Caco-2 (cell line): ENCODE measurements at regions not wholly inside any gene's neighbourhood (a gene's known extent, or its start where the extent isn't known, plus 50 kb on each side); places are given as distances from the start of the nearest gene placed in this dataset.

ENCODE experiments used
- BruUV-seq: library from RNA; stranded (reverse); fragments of 400-500 nt; replicated peaks from 2 replicates; lab custom pipeline; 2021; lab: Mats Ljungman, UMichigan
- CTCF ChIA-PET: fragments of 300-600 bp; sonication (Branson Sonifier 250); formaldehyde crosslinking; loops from one replicate; lab custom pipeline; 2022; ENCODE audit warnings: antibody characterized with exemption; lab: Charles Lee
- POLR2A ChIA-PET: fragments of 300-600 bp; sonication (Branson Sonifier 250); formaldehyde crosslinking; loops from one replicate; lab custom pipeline; 2022; ENCODE audit warnings: antibody characterized with exemption; lab: Charles Lee
- DNase-seq, 2 experiments: peaks; one replicate each; pipeline versions ENCODE4 v3.0.0 to v3.0.0-alpha.2; 2020 to 2022
- H3K27me3 ChIP-seq: replicated peaks from 2 replicates; pipeline ENCODE4 v1.6.0; 2011; ENCODE audit warnings: low read length; ENCODE audit not compliant: control insufficient read depth, insufficient read depth
- H3K36me3 ChIP-seq: 2 replicates; pipeline ENCODE4 v1.5.1; 2011; ENCODE audit warnings: low read length; ENCODE audit not compliant: control insufficient read depth, insufficient read depth
- H3K4me1 ChIP-seq: fragments of 250-450 bp; sonication (Bioruptor Pico); 2 replicates; pipeline ENCODE4 v1.5.1; 2020; ENCODE audit warnings: mild to moderate bottlenecking
- H3K4me3 ChIP-seq: 2 replicates; pipeline ENCODE4 v1.5.1; 2011; ENCODE audit warnings: low read depth, mild to moderate bottlenecking, control low read depth, low read length
- H3K9me3 ChIP-seq: fragments of 250-450 bp; sonication (Bioruptor Pico); 2 replicates; pipeline ENCODE4 v1.5.1; 2020; ENCODE audit warnings: mild to moderate bottlenecking, moderate library complexity
- H3K27ac Mint-ChIP-seq: one replicate; pipeline ENCODE4 v1.8.0; 2022; ENCODE audit warnings: mixed read lengths; ENCODE audit not compliant: unreplicated experiment
- H3K27me3 Mint-ChIP-seq: one replicate; pipeline ENCODE4 v1.8.0; 2022; ENCODE audit warnings: mixed read lengths; ENCODE audit not compliant: insufficient read depth, unreplicated experiment
- H3K36me3 Mint-ChIP-seq: one replicate; pipeline ENCODE4 v1.8.0; 2022; ENCODE audit warnings: mild to moderate bottlenecking, mixed read lengths; ENCODE audit not compliant: insufficient read depth, unreplicated experiment
- H3K4me1 Mint-ChIP-seq: one replicate; pipeline ENCODE4 v1.8.0; 2022; ENCODE audit warnings: low read depth, mixed read lengths; ENCODE audit not compliant: unreplicated experiment
- H3K4me3 Mint-ChIP-seq: one replicate; pipeline ENCODE4 v1.8.0; 2022; ENCODE audit warnings: mild to moderate bottlenecking, moderate library complexity, mixed read lengths; ENCODE audit not compliant: unreplicated experiment
- H3K9me3 Mint-ChIP-seq: one replicate; pipeline ENCODE4 v1.8.0; 2022; ENCODE audit warnings: mixed read lengths; ENCODE audit not compliant: unreplicated experiment
- CTCF ChIP-seq, 2 experiments: fragments of 200-600 bp in 1 of 2; IDR thresholded peaks; 1 replicate in 1 of 2; 2 replicates in 1 of 2; pipeline versions ENCODE4 v1.5.1 to v1.8.0; 2011 to 2022; ENCODE audit warnings: antibody characterized with exemption in 1 of 2, control low read depth in 1 of 2, inconsistent platforms in 1 of 2, low read depth in 1 of 2, low read length in 1 of 2, mild to moderate bottlenecking in 1 of 2, moderate library complexity in 1 of 2; ENCODE audit not compliant: insufficient read depth in 1 of 2, severe bottlenecking in 1 of 2, unreplicated experiment in 1 of 2
- intact Hi-C: fragments of 100-400 bp; cut with micrococcal nuclease; formaldehyde crosslinking; loops from one replicate; pipeline ENCODE4 v1.10.0; 2022; ENCODE audit not compliant: unreplicated experiment

DNA sequence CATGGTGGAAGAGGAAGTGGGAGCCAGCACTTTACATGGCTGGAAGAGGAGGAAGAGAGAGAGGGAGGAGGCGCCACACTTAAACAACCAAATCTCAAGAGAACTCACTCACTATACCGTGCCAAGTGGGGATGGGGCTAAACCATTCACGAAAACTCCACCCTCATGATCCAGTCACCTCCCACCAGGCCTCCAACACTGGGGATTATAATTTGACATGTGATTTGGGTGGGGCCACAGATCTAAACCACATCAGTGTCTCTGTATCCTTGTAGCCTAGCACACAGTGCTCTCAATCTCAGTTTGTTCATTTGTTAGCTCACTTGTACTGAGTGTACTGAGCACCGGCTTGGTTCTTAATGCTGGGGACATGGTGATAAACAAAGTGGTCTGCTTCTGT, 228.3 kb downstream of the BUB3 start:
- POLR2A ChIA-PET = no interaction called here
- H3K27me3 Mint-ChIP-seq = peaks cover 18% of the 10 kb centered on the region
- H3K9me3 Mint-ChIP-seq = peaks cover 8% of the 10 kb centered on the region
- CTCF ChIA-PET = no interaction called here
- no peak for TF ChIP-seq CTCF (IDR thresholded peaks at IDR 0.05; ENCODE audit: insufficient read depth in 1 of 2, low read depth in 1 of 2, low read length in 1 of 2, severe bottlenecking in 1 of 2, unreplicated experiment in 1 of 2)
- Histone ChIP-seq H3K36me3 (no peaks in the 10 kb centered on the region), H3K4me3 (no peak overlapping the region), H3K27me3 (no peaks in the 10 kb centered on the region; the same call in 1 of the 2 replicates), H3K4me1 (peaks cover 3% of the 10 kb centered on the region; the same call in 1 of the 2 replicates), H3K9me3 (peaks cover 9% of the 10 kb centered on the region; the same call in 1 of the 2 replicates)
- no peaks in the 10 kb centered on the region for H3K36me3 Mint-ChIP-seq
- BruUV-seq = no TSS peak
- DNase-seq = no peak
- intact Hi-C loops = no loop called here
- no peak overlapping the region for H3K4me3 Mint-ChIP-seq
- H3K27ac Mint-ChIP-seq = no peak overlapping the region
- H3K4me1 Mint-ChIP-seq = no peaks in the 10 kb centered on the region

GRCh38 chr10:123385508-123386080, 231.4 kb downstream of the BUB3 start:
- Mint-ChIP-seq H3K4me3 (no peak overlapping the region), H3K9me3 (peaks cover 10% of the 10 kb centered on the region), H3K4me1 (no peaks in the 10 kb centered on the region), H3K36me3 (no peaks in the 10 kb centered on the region), H3K27me3 (peaks cover 16% of the 10 kb centered on the region), H3K27ac (no peak overlapping the region)
- no peak for TF ChIP-seq CTCF (IDR thresholded peaks at IDR 0.05; ENCODE audit: insufficient read depth in 1 of 2, low read depth in 1 of 2, low read length in 1 of 2, severe bottlenecking in 1 of 2, unreplicated experiment in 1 of 2)
- intact Hi-C loops = no loop called here
- Histone ChIP-seq H3K27me3 (no peaks in the 10 kb centered on the region; the same call in 1 of the 2 replicates), H3K4me3 (no peak overlapping the region), H3K9me3 (peaks cover 13% of the 10 kb centered on the region; the same call in 1 of the 2 replicates), H3K36me3 (no peaks in the 10 kb centered on the region), H3K4me1 (no peaks in the 10 kb centered on the region)
- ChIA-PET POLR2A (no interaction called here), CTCF (no interaction called here)
- BruUV-seq = no TSS peak
- no peak for DNase-seq

GRCh38 chr10:123389520-123389919, 235.3 kb downstream of the BUB3 start:
- H3K4me3 Mint-ChIP-seq = no peak overlapping the region
- H3K4me1 Mint-ChIP-seq = no peaks in the 10 kb centered on the region
- no peaks in the 10 kb centered on the region for H3K27me3 Mint-ChIP-seq
- Histone ChIP-seq H3K4me3 (no peak overlapping the region), H3K27me3 (no peaks in the 10 kb centered on the region; the same call in 1 of the 2 replicates), H3K4me1 (no peaks in the 10 kb centered on the region), H3K9me3 (peaks cover 13% of the 10 kb centered on the region; the same call in 1 of the 2 replicates), H3K36me3 (no peaks in the 10 kb centered on the region)
- no TSS peak for BruUV-seq
- no peak for DNase-seq
- TF ChIP-seq CTCF (IDR thresholded peaks at IDR 0.05; ENCODE audit: insufficient read depth in 1 of 2, low read depth in 1 of 2, low read length in 1 of 2, severe bottlenecking in 1 of 2, unreplicated experiment in 1 of 2) = no peak
- intact Hi-C loops = no loop called here
- no peaks in the 10 kb centered on the region for H3K36me3 Mint-ChIP-seq
- POLR2A ChIA-PET = no interaction called here
- H3K9me3 Mint-ChIP-seq = peaks cover 10% of the 10 kb centered on the region
- CTCF ChIA-PET = no interaction called here
- H3K27ac Mint-ChIP-seq = no peak overlapping the region
